SK-N-SH treated with all-trans-retinoic acid at 6 μM for 48 hours (cell line): ENCODE measurements at regions not wholly inside any gene's neighbourhood (a gene's known extent, or its start where the extent isn't known, plus 50 kb on each side); places are given as distances from the start of the nearest gene placed in this dataset.

ENCODE experiments used
- ATAC-seq: fragments of 200-7000 bp; cut with Tn5 transposase; 3 replicates; pipeline ENCODE4 v1.9.1; 2020; ENCODE audit warnings: mild to moderate bottlenecking, moderate library complexity
- ARNTL ChIP-seq: fragments of 450-650 bp; formaldehyde crosslinking; IDR thresholded peaks from 2 replicates; pipeline ENCODE4 v1.5.0; 2020; ENCODE audit warnings: low read depth, mild to moderate bottlenecking, moderate library complexity, borderline replicate concordance
- BACH2 ChIP-seq: fragments of 250-450 bp; sonication (Bioruptor Pico); IDR thresholded peaks from 2 replicates; pipeline ENCODE4 v1.9.0; 2021; ENCODE audit warnings: mild to moderate bottlenecking, borderline replicate concordance
- CSDC2 ChIP-seq: fragments of 250-450 bp; sonication (Bioruptor Pico); IDR thresholded peaks from 2 replicates; pipeline ENCODE4 v1.5.0; 2020; ENCODE audit warnings: mild to moderate bottlenecking, moderate library complexity
- ESRRG ChIP-seq: fragments of 250-450 bp; sonication (Bioruptor Pico); IDR thresholded peaks from 2 replicates; pipeline ENCODE4 v1.6.1; 2021; ENCODE audit warnings: mild to moderate bottlenecking
- ISL1 ChIP-seq: fragments of 250-450 bp; sonication (Bioruptor Pico); IDR thresholded peaks from 2 replicates; pipeline ENCODE4 v2.1.2; 2022; ENCODE audit warnings: mild to moderate bottlenecking, moderate library complexity
- PPARA ChIP-seq: fragments of 250-450 bp; sonication (Bioruptor Pico); IDR thresholded peaks from 2 replicates; pipeline ENCODE4 v1.5.0; 2020; ENCODE audit warnings: mild to moderate bottlenecking, borderline replicate concordance
- RARB ChIP-seq: fragments of 250-450 bp; sonication (Bioruptor Pico); IDR thresholded peaks from 2 replicates; pipeline ENCODE4 v1.8.0; 2021; ENCODE audit warnings: mild to moderate bottlenecking, moderate library complexity
- SNAI2 ChIP-seq: fragments of 250-450 bp; sonication (Bioruptor Pico); IDR thresholded peaks from 2 replicates; pipeline ENCODE4 v1.5.0; 2020; ENCODE audit warnings: mild to moderate bottlenecking, moderate library complexity
- TCF4 ChIP-seq: fragments of 250-450 bp; sonication (Bioruptor Pico); IDR thresholded peaks from 2 replicates; pipeline ENCODE4 v1.8.0; 2021; ENCODE audit warnings: mild to moderate bottlenecking, moderate library complexity, borderline replicate concordance
- TOX ChIP-seq: fragments of 250-450 bp; sonication (Bioruptor Pico); IDR thresholded peaks from 2 replicates; pipeline ENCODE4 v1.8.0; 2021; ENCODE audit warnings: mild to moderate bottlenecking, moderate library complexity, borderline replicate concordance
- ZC3H10 ChIP-seq: fragments of 250-450 bp; sonication (Bioruptor Pico); IDR thresholded peaks from 2 replicates; pipeline ENCODE4 v1.5.1; 2021; ENCODE audit warnings: mild to moderate bottlenecking, moderate library complexity
- ZFP30 ChIP-seq: fragments of 450-650 bp; formaldehyde crosslinking; IDR thresholded peaks from 2 replicates; pipeline ENCODE4 v1.5.0; 2022; ENCODE audit warnings: mild to moderate bottlenecking, moderate library complexity
- ZNF565 ChIP-seq: fragments of 450-650 bp; formaldehyde crosslinking; conservative IDR thresholded peaks from 2 replicates; pipeline ENCODE4 v1.5.0; 2020; ENCODE audit warnings: low read depth, mild to moderate bottlenecking, moderate library complexity
- ZNF70 ChIP-seq: fragments of 450-650 bp; formaldehyde crosslinking; IDR thresholded peaks from 2 replicates; pipeline ENCODE4 v1.5.0; 2020; ENCODE audit warnings: mild to moderate bottlenecking, moderate library complexity
- ZNF8 ChIP-seq: fragments of 450-650 bp; formaldehyde crosslinking; IDR thresholded peaks from 2 replicates; pipeline ENCODE4 v1.5.0; 2020; ENCODE audit warnings: mild to moderate bottlenecking, moderate library complexity
- TF ChIP-seq, protein P1 (sequence below): fragments of 250-450 bp; sonication (Bioruptor Pico); IDR thresholded peaks from 2 replicates; pipeline ENCODE4 v1.5.1; 2021; ENCODE audit warnings: mild to moderate bottlenecking, moderate library complexity
- TF ChIP-seq, protein P2 (sequence below): fragments of 250-450 bp; sonication (Bioruptor Pico); IDR thresholded peaks from 2 replicates; pipeline ENCODE4 v1.8.0; 2021; ENCODE audit warnings: low read depth, mild to moderate bottlenecking, moderate library complexity, borderline replicate concordance
- TF ChIP-seq, protein P3 (sequence below): fragments of 250-450 bp; sonication (Bioruptor Pico); IDR thresholded peaks from 2 replicates; pipeline ENCODE4 v1.5.1; 2020; ENCODE audit warnings: low read depth, mild to moderate bottlenecking, moderate library complexity
- TF ChIP-seq, protein P4 (sequence below): fragments of 250-450 bp; sonication (Bioruptor Pico); IDR thresholded peaks from 2 replicates; pipeline ENCODE4 v1.5.0; 2020; ENCODE audit warnings: mild to moderate bottlenecking, moderate library complexity

DNA sequence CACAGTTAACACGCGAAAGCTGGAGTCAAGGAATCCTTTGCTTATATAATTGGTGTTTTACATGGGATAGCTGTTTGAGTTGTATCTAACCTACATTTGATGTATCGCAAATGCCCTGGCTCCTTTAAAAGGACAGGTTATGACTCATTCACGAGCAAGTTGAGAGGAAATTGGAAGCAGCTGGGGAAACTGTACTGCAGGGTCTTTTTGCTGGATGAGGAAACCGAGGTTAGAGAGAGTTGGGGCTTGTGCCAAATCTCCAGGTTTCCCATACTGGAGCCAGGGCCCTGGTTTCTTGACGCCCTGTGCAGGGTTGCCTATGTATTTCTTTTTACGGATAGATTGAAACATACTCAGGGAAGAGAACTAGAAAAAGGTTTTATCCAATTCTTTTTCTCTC lies 60.0 kb upstream of the SPTBN1 start:
- ATAC-seq = peak; percentile 88
- TF ChIP-seq ISL1 (CRISPR knock-in tag) = no peak
- TF ChIP-seq, protein P1, sequence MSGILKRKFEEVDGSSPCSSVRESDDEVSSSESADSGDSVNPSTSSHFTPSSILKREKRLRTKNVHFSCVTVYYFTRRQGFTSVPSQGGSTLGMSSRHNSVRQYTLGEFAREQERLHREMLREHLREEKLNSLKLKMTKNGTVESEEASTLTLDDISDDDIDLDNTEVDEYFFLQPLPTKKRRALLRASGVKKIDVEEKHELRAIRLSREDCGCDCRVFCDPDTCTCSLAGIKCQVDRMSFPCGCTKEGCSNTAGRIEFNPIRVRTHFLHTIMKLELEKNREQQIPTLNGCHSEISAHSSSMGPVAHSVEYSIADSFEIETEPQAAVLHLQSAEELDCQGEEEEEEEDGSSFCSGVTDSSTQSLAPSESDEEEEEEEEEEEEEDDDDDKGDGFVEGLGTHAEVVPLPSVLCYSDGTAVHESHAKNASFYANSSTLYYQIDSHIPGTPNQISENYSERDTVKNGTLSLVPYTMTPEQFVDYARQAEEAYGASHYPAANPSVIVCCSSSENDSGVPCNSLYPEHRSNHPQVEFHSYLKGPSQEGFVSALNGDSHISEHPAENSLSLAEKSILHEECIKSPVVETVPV = no peak
- no peak for TF ChIP-seq ZC3H10 (CRISPR knock-in tag)
- no peak for TF ChIP-seq TCF4 (CRISPR knock-in tag)
- TF ChIP-seq, protein P2, sequence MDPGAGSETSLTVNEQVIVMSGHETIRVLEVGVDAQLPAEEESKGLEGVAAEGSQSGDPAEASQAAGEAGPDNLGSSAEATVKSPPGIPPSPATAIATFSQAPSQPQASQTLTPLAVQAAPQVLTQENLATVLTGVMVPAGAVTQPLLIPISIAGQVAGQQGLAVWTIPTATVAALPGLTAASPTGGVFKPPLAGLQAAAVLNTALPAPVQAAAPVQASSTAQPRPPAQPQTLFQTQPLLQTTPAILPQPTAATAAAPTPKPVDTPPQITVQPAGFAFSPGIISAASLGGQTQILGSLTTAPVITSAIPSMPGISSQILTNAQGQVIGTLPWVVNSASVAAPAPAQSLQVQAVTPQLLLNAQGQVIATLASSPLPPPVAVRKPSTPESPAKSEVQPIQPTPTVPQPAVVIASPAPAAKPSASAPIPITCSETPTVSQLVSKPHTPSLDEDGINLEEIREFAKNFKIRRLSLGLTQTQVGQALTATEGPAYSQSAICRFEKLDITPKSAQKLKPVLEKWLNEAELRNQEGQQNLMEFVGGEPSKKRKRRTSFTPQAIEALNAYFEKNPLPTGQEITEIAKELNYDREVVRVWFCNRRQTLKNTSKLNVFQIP (CRISPR knock-in tag) = no peak
- no peak for TF ChIP-seq BACH2 (CRISPR knock-in tag)

DNA sequence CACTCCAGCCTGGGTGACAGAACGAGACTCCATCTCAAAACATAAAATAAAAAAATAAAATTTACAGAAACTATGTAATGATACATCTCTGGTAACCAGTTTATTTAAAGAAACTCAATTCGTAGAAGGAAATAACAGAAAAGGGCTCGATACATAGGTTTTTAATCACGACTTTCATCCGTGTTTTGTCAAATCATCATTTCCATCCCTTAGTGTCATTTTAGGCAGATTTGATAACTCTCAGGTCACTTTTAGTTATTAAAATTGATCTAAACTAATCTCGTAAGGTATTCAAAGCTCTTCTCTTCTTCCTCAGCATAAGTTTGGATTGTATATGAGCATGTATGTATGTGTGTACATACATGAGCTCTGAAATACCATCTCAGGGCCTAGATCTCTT lies 59.3 kb upstream of the SPTBN1 start:
- TF ChIP-seq ZNF70 (CRISPR knock-in tag) = no peak
- no peak for TF ChIP-seq CSDC2 (CRISPR knock-in tag)
- TF ChIP-seq TOX = no peak
- TF ChIP-seq TCF4 (CRISPR knock-in tag) = no peak
- no peak for TF ChIP-seq PPARA (CRISPR knock-in tag)
- TF ChIP-seq RARB (CRISPR knock-in tag) = no peak
- TF ChIP-seq ISL1 (CRISPR knock-in tag) = no peak
- TF ChIP-seq ZNF8 (CRISPR knock-in tag) = no peak
- TF ChIP-seq, protein P2 (CRISPR knock-in tag) = no peak
- TF ChIP-seq ZC3H10 (CRISPR knock-in tag) = no peak
- ATAC-seq = no peak

DNA sequence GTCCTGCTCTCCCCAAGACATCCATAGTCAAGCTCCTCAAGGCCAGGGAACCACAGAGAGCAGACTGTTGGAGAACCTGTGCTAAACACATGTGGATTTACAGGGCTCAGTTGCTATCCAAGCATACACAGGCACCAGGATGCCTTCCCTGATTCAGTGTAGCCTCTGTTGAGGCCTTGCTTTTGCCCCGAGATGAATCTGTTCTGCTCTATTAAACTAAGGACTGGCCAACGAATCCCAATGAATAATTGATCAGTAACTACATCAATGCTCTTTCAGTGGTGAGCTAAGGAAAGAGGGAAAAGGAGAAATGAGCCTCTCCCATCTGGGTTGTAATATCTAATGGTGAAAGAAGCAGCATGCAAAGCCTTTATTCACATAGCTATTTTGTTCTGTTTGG lies 58.7 kb upstream of the SPTBN1 start:
- ATAC-seq = no peak
- no peak for TF ChIP-seq ARNTL (CRISPR knock-in tag)
- TF ChIP-seq, protein P3, sequence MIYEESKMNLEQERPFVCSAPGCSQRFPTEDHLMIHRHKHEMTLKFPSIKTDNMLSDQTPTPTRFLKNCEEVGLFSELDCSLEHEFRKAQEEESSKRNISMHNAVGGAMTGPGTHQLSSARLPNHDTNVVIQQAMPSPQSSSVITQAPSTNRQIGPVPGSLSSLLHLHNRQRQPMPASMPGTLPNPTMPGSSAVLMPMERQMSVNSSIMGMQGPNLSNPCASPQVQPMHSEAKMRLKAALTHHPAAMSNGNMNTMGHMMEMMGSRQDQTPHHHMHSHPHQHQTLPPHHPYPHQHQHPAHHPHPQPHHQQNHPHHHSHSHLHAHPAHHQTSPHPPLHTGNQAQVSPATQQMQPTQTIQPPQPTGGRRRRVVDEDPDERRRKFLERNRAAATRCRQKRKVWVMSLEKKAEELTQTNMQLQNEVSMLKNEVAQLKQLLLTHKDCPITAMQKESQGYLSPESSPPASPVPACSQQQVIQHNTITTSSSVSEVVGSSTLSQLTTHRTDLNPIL (CRISPR knock-in tag) = no peak
- TF ChIP-seq, protein P4, sequence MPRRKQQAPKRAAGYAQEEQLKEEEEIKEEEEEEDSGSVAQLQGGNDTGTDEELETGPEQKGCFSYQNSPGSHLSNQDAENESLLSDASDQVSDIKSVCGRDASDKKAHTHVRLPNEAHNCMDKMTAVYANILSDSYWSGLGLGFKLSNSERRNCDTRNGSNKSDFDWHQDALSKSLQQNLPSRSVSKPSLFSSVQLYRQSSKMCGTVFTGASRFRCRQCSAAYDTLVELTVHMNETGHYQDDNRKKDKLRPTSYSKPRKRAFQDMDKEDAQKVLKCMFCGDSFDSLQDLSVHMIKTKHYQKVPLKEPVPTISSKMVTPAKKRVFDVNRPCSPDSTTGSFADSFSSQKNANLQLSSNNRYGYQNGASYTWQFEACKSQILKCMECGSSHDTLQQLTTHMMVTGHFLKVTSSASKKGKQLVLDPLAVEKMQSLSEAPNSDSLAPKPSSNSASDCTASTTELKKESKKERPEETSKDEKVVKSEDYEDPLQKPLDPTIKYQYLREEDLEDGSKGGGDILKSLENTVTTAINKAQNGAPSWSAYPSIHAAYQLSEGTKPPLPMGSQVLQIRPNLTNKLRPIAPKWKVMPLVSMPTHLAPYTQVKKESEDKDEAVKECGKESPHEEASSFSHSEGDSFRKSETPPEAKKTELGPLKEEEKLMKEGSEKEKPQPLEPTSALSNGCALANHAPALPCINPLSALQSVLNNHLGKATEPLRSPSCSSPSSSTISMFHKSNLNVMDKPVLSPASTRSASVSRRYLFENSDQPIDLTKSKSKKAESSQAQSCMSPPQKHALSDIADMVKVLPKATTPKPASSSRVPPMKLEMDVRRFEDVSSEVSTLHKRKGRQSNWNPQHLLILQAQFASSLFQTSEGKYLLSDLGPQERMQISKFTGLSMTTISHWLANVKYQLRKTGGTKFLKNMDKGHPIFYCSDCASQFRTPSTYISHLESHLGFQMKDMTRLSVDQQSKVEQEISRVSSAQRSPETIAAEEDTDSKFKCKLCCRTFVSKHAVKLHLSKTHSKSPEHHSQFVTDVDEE (CRISPR knock-in tag) = no peak
- TF ChIP-seq ESRRG (CRISPR knock-in tag) = no peak
- TF ChIP-seq, protein P1 = no peak
- TF ChIP-seq ZFP30 (CRISPR knock-in tag) = no peak
- no peak for TF ChIP-seq PPARA (CRISPR knock-in tag)
- TF ChIP-seq ZNF565 (CRISPR knock-in tag) = no peak
- TF ChIP-seq RARB (CRISPR knock-in tag) = no peak
- TF ChIP-seq SNAI2 (CRISPR knock-in tag) = no peak
